ENCODE measurements at regions not wholly inside any gene's neighbourhood (a gene's known extent, or its start where the extent isn't known, plus 50 kb on each side); places are given as distances from the start of the nearest gene placed in this dataset.
A peak's percentile ranks its signal among the peaks of the same experiment; 100 is the strongest.

- TF ChIP-seq CTCF (IDR thresholded peaks at IDR 0.05 in 2 of 3, conservative IDR thresholded peaks at IDR 0.05 in 1 of 3; ENCODE audit: borderline replicate concordance in 1 of 3, insufficient read depth in 1 of 3, low read depth in 2 of 3, low read length in 2 of 3) (peak in 2 of 3 experiments; percentile 54 to 65; a peak in 4 of 6 replicates), POLR2A (IDR thresholded peaks at IDR 0.05; ENCODE audit: borderline replicate concordance, extremely low read depth, insufficient read depth, insufficient read length) (no peak), ZBTB33 (IDR thresholded peaks at IDR 0.05; ENCODE audit: extremely low read depth, insufficient replicate concordance, low read length) (no peak), RAD21 (IDR thresholded peaks at IDR 0.05; ENCODE audit: low read depth) (peak; percentile 38), ZNF274 (IDR thresholded peaks at IDR 0.05; ENCODE audit: low read depth, low read length) (no peak), REST (IDR thresholded peaks at IDR 0.05; ENCODE audit: low read depth) (0 out of 2 replicates have a peak, but pooled peaks have one; percentile 20)
Observed at GRCh38 chr18:11387880-11388279, 221.5 kb upstream of the SLC35G4 start.

Measured in HCT116 (cell line).